Uterus (tissue), 3 donors: ENCODE measurements at regions not wholly inside any gene's neighbourhood (a gene's known extent, or its start where the extent isn't known, plus 50 kb on each side); places are given as distances from the start of the nearest gene placed in this dataset.
"Not testable (repeated sequence)": the region's sequence is repeated elsewhere in the genome, so short reads cannot be mapped to it uniquely, and the experiment has no call there.

ENCODE experiments used
- DNase-seq, 2 donors: peaks; one replicate each; pipeline ENCODE4 v3.0.0-alpha.2; 2019 to 2020
- H3K27ac ChIP-seq, 2 donors: fragments of 200-600 bp; sonication (generic); 1 replicate in 1 of 2; 2 replicates in 1 of 2; pipeline ENCODE4 v1.5.1; 2016 to 2018
- H3K27me3 ChIP-seq, 2 donors: fragments of 200-600 bp; sonication (generic); one replicate each; pipeline ENCODE4 v1.5.1; 2018 to 2019; ENCODE audit warnings: control low read depth in 1 of 2
- H3K36me3 ChIP-seq, 2 donors: fragments of 200-600 bp; sonication (generic); one replicate each; pipeline ENCODE4 v1.5.1; 2019; ENCODE audit warnings: control low read depth in 1 of 2
- H3K4me1 ChIP-seq, 2 donors: fragments of 200-600 bp; sonication (generic); one replicate each; pipeline ENCODE4 v1.5.1; 2018 to 2019; ENCODE audit warnings: control low read depth in 1 of 2
- H3K4me3 ChIP-seq, 2 donors: fragments of 200-600 bp; sonication (generic); 1 replicate in 1 of 2; 2 replicates in 1 of 2; pipeline ENCODE4 v1.5.1; 2018 to 2019; ENCODE audit warnings: mild to moderate bottlenecking in 1 of 2
- H3K9me3 ChIP-seq, 2 donors: fragments of 200-600 bp; sonication (generic); one replicate each; pipeline ENCODE4 v1.5.1; 2019; ENCODE audit warnings: control low read depth in 1 of 2
- CTCF ChIP-seq, 4 experiments: fragments of 200-600 bp in 2 of 4; fragments of 450-650 bp in 2 of 4; sonication (generic) in 2 of 4; IDR thresholded peaks; one replicate each; pipeline ENCODE4 v1.5.1; 2016 to 2019; ENCODE audit warnings: antibody characterized with exemption in 4 of 4, mild to moderate bottlenecking in 2 of 4, moderate library complexity in 1 of 4
- POLR2A ChIP-seq, 2 donors: fragments of 450-650 bp; IDR thresholded peaks; one replicate each; pipeline ENCODE4 v1.6.1; 2016; ENCODE audit warnings: antibody characterized with exemption in 2 of 2, mild to moderate bottlenecking in 1 of 2, moderate library complexity in 1 of 2
- intact Hi-C: fragments of 100-400 bp; cut with DNase I; formaldehyde crosslinking; loops from one replicate; pipeline ENCODE4 v1.15.1; 2023; ENCODE audit warnings: low total_unique reads
- donor health status: DM: yes; HTN: yes; CAD: no.

- no peak for DNase-seq
- H3K36me3 ChIP-seq = no peaks in the 10 kb centered on the region
- H3K27me3 ChIP-seq = no peaks in the 10 kb centered on the region
- no peaks in the 10 kb centered on the region for H3K9me3 ChIP-seq
- H3K4me3 ChIP-seq = no peak overlapping the region
- intact Hi-C loops = no loop called here
- H3K4me1 ChIP-seq = no peaks in the 10 kb centered on the region
- TF ChIP-seq POLR2A (IDR thresholded peaks at IDR 0.05) = no peak
- TF ChIP-seq CTCF (IDR thresholded peaks at IDR 0.05) = no peak
- no peak overlapping the region for H3K27ac ChIP-seq
Observed at GRCh38 chr3:194900854-194901522, 215.3 kb downstream of the FAM43A start.

DNA sequence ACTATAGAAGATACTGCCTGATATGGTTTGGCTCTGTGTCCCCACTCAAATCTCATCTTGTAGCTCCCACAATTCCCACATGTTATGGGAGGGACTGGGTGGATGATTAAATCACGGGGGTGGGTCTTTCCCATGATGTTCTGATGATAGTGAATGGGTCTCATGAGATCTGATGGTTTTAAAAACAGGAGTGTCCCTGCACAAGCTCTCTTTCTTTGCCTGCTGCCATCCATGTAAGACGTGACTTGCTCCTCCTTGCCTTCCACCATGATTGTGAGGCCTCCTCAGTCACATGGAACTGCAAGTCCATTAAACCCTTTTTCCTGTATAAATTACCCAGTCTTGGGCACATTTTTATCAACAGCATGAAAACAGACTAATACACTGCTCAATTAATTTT, 217.8 kb downstream of the FAM43A start:
- H3K27me3 ChIP-seq, H3K9me3 ChIP-seq, intact Hi-C loops, H3K36me3 ChIP-seq, H3K27ac ChIP-seq, H3K4me1 ChIP-seq, DNase-seq, H3K4me3 ChIP-seq: not testable (repeated sequence)

- intact Hi-C loops, H3K36me3 ChIP-seq, H3K4me3 ChIP-seq, H3K4me1 ChIP-seq, H3K27me3 ChIP-seq, H3K27ac ChIP-seq, H3K9me3 ChIP-seq, DNase-seq: not testable (repeated sequence)
Observed at GRCh38 chr3:194904999-194905398, 219.3 kb downstream of the FAM43A start.

DNA sequence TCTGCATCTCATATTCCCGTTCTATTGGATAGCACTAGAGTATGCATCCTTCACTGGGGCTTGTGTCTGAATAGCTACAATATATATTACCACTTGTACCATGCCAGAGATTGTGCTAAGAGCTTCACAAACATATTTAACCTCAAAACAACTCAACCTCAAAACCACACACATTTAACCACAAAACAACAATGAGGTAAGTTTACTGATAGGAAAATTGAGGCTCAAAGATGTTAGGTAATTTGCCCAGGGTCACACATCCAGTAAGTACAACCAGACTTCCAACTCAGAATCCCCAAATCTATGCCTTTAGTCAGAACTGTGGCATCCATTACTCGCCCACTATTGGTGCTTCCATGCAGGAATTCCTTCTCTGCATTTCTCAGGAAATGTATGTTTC, 220.0 kb downstream of the FAM43A start:
- intact Hi-C loops = no loop called here
- DNase-seq = no peak
- H3K4me1 ChIP-seq = no peaks in the 10 kb centered on the region
- no peak overlapping the region for H3K27ac ChIP-seq
- H3K9me3 ChIP-seq = no peaks in the 10 kb centered on the region
- no peaks in the 10 kb centered on the region for H3K27me3 ChIP-seq
- H3K4me3 ChIP-seq = no peak overlapping the region
- H3K36me3 ChIP-seq = no peaks in the 10 kb centered on the region
- TF ChIP-seq POLR2A (IDR thresholded peaks at IDR 0.05) (no peak), CTCF (IDR thresholded peaks at IDR 0.05) (no peak)

- TF ChIP-seq POLR2A (IDR thresholded peaks at IDR 0.05) (no peak), CTCF (IDR thresholded peaks at IDR 0.05) (no peak)
- Histone ChIP-seq H3K4me3 (no peak overlapping the region), H3K9me3 (no peaks in the 10 kb centered on the region), H3K4me1 (no peaks in the 10 kb centered on the region), H3K36me3 (no peaks in the 10 kb centered on the region), H3K27me3 (no peaks in the 10 kb centered on the region), H3K27ac (no peak overlapping the region)
- no peak for DNase-seq
- intact Hi-C loops = no loop called here
Observed at GRCh38 chr3:194906229-194906629, 220.5 kb downstream of the FAM43A start.

DNA sequence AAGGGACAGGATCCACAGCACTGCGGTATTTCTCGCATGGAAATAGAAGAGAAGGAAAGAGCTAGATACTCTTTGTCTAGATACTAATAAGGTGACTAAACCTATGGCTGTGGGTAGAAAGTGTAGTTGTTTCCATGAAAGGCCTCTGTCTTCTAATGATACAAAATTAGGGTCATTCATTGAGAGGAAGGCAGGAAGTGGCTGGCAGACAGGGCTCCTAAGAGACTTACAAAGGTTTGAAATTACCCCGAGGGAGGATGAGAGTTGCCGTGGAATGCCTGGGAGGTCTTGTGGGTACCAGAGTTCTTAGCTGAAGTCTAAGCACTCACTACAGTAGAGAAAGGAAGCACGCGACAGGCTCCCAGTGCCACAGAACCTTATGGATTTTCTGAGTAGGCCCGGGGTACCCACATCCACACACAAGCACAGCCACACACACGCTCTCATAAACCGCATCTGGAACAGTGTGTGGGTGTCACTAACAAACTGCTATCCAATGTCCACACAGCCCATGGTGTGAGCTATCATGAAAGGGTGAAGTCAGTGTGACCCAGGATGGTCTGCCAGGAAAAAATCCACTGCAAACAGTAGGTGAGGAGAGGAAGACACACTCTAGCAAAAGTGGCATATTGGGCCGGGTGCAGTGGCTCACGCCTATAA, 221.4 kb downstream of the FAM43A start:
- H3K4me3 ChIP-seq = no peak overlapping the region
- intact Hi-C loops = no loop called here

More for the DNA sequence above, 221.4 kb downstream of the FAM43A start:
- Histone ChIP-seq H3K36me3 (no peaks in the 10 kb centered on the region), H3K27ac (no peak overlapping the region), H3K4me1 (no peaks in the 10 kb centered on the region), H3K9me3 (no peaks in the 10 kb centered on the region), H3K27me3 (no peaks in the 10 kb centered on the region)
- no peak for DNase-seq
- TF ChIP-seq POLR2A (IDR thresholded peaks at IDR 0.05) (no peak), CTCF (IDR thresholded peaks at IDR 0.05) (no peak)
